Lower lobe of right lung (tissue), 2 donors: ENCODE measurements at regions not wholly inside any gene's neighbourhood (a gene's known extent, or its start where the extent isn't known, plus 50 kb on each side); places are given as distances from the start of the nearest gene placed in this dataset.

Experiments used
- ATAC-seq, 2 donors: fragments of 200-7000 bp; cut with Tn5 transposase; one replicate each; pipeline ENCODE4 v1.9.1; 2020 to 2022; ENCODE audit warnings: mild to moderate bottlenecking in 2 of 2, moderate library complexity in 2 of 2
- DNase-seq: peaks from one replicate; pipeline ENCODE4 v3.0.0-alpha.2; 2020
- H3K27ac ChIP-seq: fragments of 200-600 bp; one replicate; pipeline ENCODE4 v1.8.0; 2022
- H3K27me3 ChIP-seq: fragments of 200-600 bp; one replicate; pipeline ENCODE4 v1.8.0; 2022; ENCODE audit warnings: low read depth
- H3K36me3 ChIP-seq: fragments of 200-600 bp; one replicate; pipeline ENCODE4 v1.8.0; 2022; ENCODE audit warnings: mild to moderate bottlenecking
- H3K4me1 ChIP-seq: fragments of 200-600 bp; one replicate; pipeline ENCODE4 v1.8.0; 2022
- H3K4me3 ChIP-seq: fragments of 200-600 bp; one replicate; pipeline ENCODE4 v1.8.0; 2022; ENCODE audit warnings: mild to moderate bottlenecking
- H3K9me3 ChIP-seq: fragments of 200-600 bp; one replicate; pipeline ENCODE4 v1.8.0; 2022
- intact Hi-C: fragments of 100-400 bp; cut with DNase I; formaldehyde crosslinking; loops from one replicate; pipeline ENCODE4 v1.11.0; 2022
- TF ChIP-seq, protein P1 (sequence below): fragments of 200-600 bp; IDR thresholded peaks from one replicate; pipeline ENCODE4 v1.8.0; 2022; ENCODE audit warnings: antibody characterized with exemption, mild to moderate bottlenecking
- donor health status: DM: no; HTN: yes; CAD: no; lungs with severe emphysema.

DNA sequence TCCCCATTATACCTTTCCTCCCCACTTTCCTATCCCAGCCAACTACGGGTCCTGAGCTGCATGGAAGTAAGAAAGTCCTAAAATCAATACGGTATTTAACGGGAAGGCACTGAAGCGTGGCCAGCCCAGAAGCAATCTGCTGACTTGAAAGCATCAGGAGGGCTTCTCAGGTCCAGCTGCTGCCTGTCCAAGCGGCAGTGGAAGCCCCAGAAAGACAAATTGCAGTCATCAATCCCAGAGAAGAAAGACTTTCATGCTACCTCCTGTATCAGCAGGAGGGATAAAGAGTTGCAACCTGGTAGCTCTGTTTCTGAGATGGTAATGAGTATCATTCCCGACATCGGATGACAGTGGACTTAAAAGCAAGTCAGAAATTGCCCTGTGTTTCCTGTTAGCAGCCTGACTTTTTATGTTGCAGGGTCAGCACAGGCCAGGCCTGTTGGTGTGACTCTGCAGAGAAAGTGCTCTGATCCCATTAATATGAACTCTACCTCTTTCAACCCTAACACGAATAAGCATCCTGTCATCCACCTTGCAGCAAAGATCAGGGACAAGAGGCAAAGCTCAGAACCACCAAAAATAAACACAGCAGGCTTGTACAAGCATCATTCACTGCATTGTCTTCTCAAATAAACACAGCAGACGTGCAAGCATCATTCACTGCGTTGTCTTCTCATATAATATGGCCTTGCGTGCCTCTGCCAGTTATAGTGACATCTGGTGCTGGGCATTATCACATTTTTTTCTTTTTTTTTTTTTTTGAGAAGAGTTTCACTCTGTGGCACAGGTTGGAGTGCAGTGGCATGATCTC lies 358.6 kb upstream of the CDH11 start:
- Histone ChIP-seq H3K36me3 (no peaks in the 10 kb centered on the region), H3K27me3 (no peaks in the 10 kb centered on the region), H3K9me3 (no peaks in the 10 kb centered on the region), H3K4me1 (no peaks in the 10 kb centered on the region), H3K27ac (no peak overlapping the region), H3K4me3 (no peak overlapping the region)
- no peak for ATAC-seq
- no peak for DNase-seq
- TF ChIP-seq, protein P1, sequence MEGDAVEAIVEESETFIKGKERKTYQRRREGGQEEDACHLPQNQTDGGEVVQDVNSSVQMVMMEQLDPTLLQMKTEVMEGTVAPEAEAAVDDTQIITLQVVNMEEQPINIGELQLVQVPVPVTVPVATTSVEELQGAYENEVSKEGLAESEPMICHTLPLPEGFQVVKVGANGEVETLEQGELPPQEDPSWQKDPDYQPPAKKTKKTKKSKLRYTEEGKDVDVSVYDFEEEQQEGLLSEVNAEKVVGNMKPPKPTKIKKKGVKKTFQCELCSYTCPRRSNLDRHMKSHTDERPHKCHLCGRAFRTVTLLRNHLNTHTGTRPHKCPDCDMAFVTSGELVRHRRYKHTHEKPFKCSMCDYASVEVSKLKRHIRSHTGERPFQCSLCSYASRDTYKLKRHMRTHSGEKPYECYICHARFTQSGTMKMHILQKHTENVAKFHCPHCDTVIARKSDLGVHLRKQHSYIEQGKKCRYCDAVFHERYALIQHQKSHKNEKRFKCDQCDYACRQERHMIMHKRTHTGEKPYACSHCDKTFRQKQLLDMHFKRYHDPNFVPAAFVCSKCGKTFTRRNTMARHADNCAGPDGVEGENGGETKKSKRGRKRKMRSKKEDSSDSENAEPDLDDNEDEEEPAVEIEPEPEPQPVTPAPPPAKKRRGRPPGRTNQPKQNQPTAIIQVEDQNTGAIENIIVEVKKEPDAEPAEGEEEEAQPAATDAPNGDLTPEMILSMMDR, result no peak
- intact Hi-C loops, result no loop called here

DNA sequence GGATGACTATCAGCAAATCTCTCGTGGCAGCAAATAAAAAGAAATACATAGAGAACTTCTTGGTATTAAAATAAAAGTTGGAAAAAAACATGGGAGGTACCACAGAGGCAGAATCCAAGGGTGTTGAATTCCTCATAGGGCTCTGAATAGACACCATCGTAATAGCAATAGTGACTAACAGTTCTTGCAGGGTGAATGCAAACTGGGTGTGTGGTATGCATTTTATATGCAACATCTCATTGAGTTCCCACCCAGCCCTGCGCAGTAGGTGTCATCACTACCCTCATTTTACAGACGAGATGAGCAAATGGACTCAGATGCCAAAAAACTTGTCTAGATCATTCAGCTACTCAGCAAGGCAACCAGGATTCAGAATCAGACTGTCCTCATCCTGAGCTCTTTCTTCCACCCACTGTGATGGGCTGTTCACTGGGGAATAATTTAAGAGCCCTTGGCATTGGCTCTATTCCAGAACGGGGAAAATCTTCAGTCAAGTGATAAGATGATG lies 354.6 kb upstream of the CDH11 start:
- Histone ChIP-seq H3K4me1 (no peaks in the 10 kb centered on the region), H3K36me3 (no peaks in the 10 kb centered on the region), H3K4me3 (no peak overlapping the region), H3K27ac (no peak overlapping the region), H3K27me3 (no peaks in the 10 kb centered on the region), H3K9me3 (no peaks in the 10 kb centered on the region)
- TF ChIP-seq, protein P1, result no peak
- ATAC-seq (no peak), DNase-seq (no peak)
- intact Hi-C loops, result no loop called here

DNA sequence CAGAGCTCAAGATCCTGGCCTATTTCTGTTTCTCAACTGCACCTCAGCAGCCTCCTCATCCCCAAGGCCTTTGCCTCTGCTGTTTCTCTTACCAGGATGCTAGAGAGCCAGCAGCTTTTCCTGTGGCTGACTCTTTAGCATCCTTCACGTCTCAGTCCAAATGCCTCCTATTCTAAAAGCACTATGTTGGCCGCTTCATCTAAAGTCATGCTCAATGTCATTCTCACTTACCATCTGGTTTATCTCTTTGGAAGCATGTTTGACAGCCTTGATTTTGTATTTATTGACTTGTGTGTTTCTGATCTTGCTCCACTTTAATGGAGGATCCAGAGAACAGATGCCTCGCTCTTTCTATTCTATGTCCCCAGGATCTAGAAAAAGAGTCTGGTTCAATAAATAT lies 351.8 kb upstream of the CDH11 start:
- no peak for ATAC-seq
- H3K36me3 ChIP-seq, result no peaks in the 10 kb centered on the region
- no peak overlapping the region for H3K4me3 ChIP-seq
- H3K27ac ChIP-seq, result no peak overlapping the region
- H3K4me1 ChIP-seq, result no peaks in the 10 kb centered on the region
- no peak for DNase-seq
- H3K27me3 ChIP-seq, result no peaks in the 10 kb centered on the region
- intact Hi-C loops, result no loop called here
- TF ChIP-seq, protein P1, result no peak
- no peaks in the 10 kb centered on the region for H3K9me3 ChIP-seq

DNA sequence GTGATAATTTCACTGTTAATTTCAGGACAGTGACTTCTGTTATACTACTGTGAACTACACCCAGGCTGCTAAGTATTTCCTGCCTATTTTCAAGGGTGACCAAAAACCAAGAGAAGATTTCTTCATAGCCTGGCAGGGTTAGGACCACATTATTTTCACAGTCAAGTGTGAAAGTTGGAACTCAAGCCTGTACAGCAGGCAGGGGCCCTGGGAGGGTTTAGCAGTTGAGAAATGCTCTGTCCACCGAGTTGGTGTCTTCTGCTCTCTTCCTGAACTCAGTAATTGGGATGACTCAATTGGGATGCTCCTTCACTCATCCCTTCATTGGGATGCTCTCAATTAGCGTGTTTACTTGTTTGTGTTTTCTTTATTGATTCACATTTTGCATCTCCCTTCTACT lies 347.3 kb upstream of the CDH11 start:
- Histone ChIP-seq H3K4me3 (no peak overlapping the region), H3K27ac (no peak overlapping the region), H3K36me3 (no peaks in the 10 kb centered on the region), H3K27me3 (no peaks in the 10 kb centered on the region), H3K4me1 (no peaks in the 10 kb centered on the region), H3K9me3 (no peaks in the 10 kb centered on the region)
- no peak for ATAC-seq
- TF ChIP-seq, protein P1, result no peak
- DNase-seq, result no peak
- intact Hi-C loops, result no loop called here

DNA sequence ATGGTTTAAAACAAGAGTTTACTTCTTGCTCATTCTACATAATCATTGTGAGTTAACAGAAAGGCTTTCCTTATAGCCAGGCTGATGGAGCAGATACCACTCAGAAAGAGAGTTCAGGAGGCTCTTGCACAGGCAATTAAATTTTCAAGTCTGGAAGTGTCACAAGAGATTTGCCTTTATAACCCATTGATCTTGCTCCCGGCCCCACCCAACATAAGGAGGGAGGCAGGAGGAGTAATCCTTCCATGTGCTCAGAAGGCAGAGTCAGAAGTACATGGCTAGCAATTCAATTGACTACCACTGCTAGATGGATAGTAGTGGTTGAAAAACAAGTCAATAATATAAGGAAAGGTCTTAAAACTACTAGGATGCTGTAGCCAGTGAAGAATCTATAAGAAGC lies 346.3 kb upstream of the CDH11 start:
- Histone ChIP-seq H3K9me3 (no peaks in the 10 kb centered on the region), H3K36me3 (no peaks in the 10 kb centered on the region), H3K27ac (no peak overlapping the region), H3K4me1 (no peaks in the 10 kb centered on the region), H3K27me3 (no peaks in the 10 kb centered on the region), H3K4me3 (no peak overlapping the region)
- DNase-seq, result no peak
- TF ChIP-seq, protein P1, result no peak
- intact Hi-C loops, result no loop called here
- ATAC-seq, result no peak
